Aorta (tissue), 5 donors: ENCODE measurements at regions not wholly inside any gene's neighbourhood (a gene's known extent, or its start where the extent isn't known, plus 50 kb on each side); places are given as distances from the start of the nearest gene placed in this dataset.

Experiments used
- ATAC-seq: fragments of 200-7000 bp; cut with Tn5 transposase; one replicate; pipeline ENCODE4 v1.9.1; 2022; ENCODE audit warnings: moderate library complexity; ENCODE audit not compliant: low FRiP score
- DNase-seq, 2 donors: peaks; one replicate each; pipeline ENCODE4 v3.0.0-alpha.2; 2020
- H3K27ac ChIP-seq, 2 donors: one replicate each; pipeline ENCODE4 v1.5.1; 2013; ENCODE audit warnings: low read length in 2 of 2, mild to moderate bottlenecking in 2 of 2, moderate library complexity in 2 of 2, control low read depth in 1 of 2, inconsistent platforms in 1 of 2, low read depth in 1 of 2
- H3K27me3 ChIP-seq, 2 donors: one replicate each; pipeline ENCODE4 v1.6.1; 2013; ENCODE audit warnings: control low read depth in 1 of 2, low read length in 1 of 2, mild to moderate bottlenecking in 1 of 2, moderate library complexity in 1 of 2; ENCODE audit not compliant: insufficient read depth in 2 of 2, control insufficient read depth in 1 of 2
- H3K36me3 ChIP-seq, 2 donors: one replicate each; pipeline ENCODE4 v1.6.1; 2013; ENCODE audit warnings: control low read depth in 1 of 2, low read length in 1 of 2, mild to moderate bottlenecking in 1 of 2; ENCODE audit not compliant: insufficient read depth in 2 of 2, control insufficient read depth in 1 of 2
- H3K4me1 ChIP-seq, 2 donors: one replicate each; pipeline ENCODE4 v1.6.1; 2013; ENCODE audit warnings: low read length in 2 of 2, control low read depth in 1 of 2, mild to moderate bottlenecking in 1 of 2, moderate library complexity in 1 of 2; ENCODE audit not compliant: insufficient read depth in 2 of 2, control insufficient read depth in 1 of 2
- H3K4me3 ChIP-seq, 2 donors: one replicate each; pipeline ENCODE4 v1.5.1; 2013; ENCODE audit warnings: low read length in 2 of 2, control low read depth in 1 of 2, mild to moderate bottlenecking in 1 of 2
- H3K9me3 ChIP-seq: one replicate; pipeline ENCODE4 v1.6.1; 2013; ENCODE audit warnings: mild to moderate bottlenecking, low read length; ENCODE audit not compliant: control insufficient read depth
- WGBS, 2 donors: extraction: QIAGEN DNeasy Blood & Tissue Kit; methylation state at CpG; one replicate each; pipeline ENCODE4 v1.1.7; 2013; 5-methylcytosine and 5-hydroxymethylcytosine counted together
- intact Hi-C, 2 donors: fragments of 100-400 bp; cut with DNase I; formaldehyde crosslinking; loops; one replicate each; pipeline versions ENCODE4 v1.14.2 to v1.15.0; 2022
- donor health status: healthy with polysubstance abuse.
- donor health status: Bipolar disorder and iron deficiency.
- donor health status: DM: no; HTN: no; CAD: no.
- donor health status: DM: no; HTN: no; CAD: no.
- donor health status: DM: yes; HTN: yes; CAD: no.

DNA sequence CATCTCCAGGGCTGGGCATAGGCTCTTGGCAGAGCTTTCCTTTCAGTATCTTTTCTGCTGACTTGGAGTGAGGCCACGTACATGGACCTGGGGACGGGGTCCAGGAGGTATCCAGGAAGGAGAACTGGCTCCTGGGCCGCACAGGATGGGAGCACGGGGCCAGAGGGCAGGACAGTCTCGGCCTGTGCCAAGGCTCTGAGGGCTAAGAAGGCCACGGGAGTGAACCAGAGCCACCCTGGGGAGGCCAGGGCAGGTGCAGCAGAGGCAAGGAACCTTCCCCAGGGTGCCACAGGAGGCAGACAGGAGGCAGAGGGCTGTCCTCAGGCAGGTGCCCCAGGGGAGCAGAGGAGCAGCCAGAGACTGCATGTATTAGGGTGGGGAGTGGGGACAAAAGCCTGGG is 50.3 kb downstream of the PLXNA1 start:
- H3K36me3 ChIP-seq = peaks cover 0 to 23% of the 10 kb centered on the region in 2 donors
- WGBS, 2 donors = 77 to 80% methylated on average over 6 of the region's 6 CpGs

GRCh38 chr3:127033786-127034185 is 50.9 kb downstream of the PLXNA1 start:
- no peaks in the 10 kb centered on the region for H3K9me3 ChIP-seq
- ATAC-seq (no peak), DNase-seq (peak in 1 of 2 donors; percentile 52)
- no peak overlapping the region for H3K4me3 ChIP-seq
- peaks cover 0 to 23% of the 10 kb centered on the region in 2 donors for H3K36me3 ChIP-seq
- H3K27me3 ChIP-seq = no peaks in the 10 kb centered on the region
- no peaks in the 10 kb centered on the region for H3K4me1 ChIP-seq
- H3K27ac ChIP-seq = no peak overlapping the region
- WGBS, 2 donors = 95 to 96% methylated on average over 16 to 20 of the region's 20 CpGs
- intact Hi-C loops = no loop called here

More for the DNA sequence above, 50.3 kb downstream of the PLXNA1 start:
- ATAC-seq (no peak), DNase-seq (peak in 1 of 2 donors; percentile 28)
- H3K9me3 ChIP-seq = no peaks in the 10 kb centered on the region
- H3K4me1 ChIP-seq = no peaks in the 10 kb centered on the region
- H3K4me3 ChIP-seq = no peak overlapping the region
- intact Hi-C loops = no loop called here
- no peak overlapping the region for H3K27ac ChIP-seq
- no peaks in the 10 kb centered on the region for H3K27me3 ChIP-seq

- ATAC-seq (no peak), DNase-seq (peak in 1 of 2 donors; percentile 42)
- no peaks in the 10 kb centered on the region for H3K4me1 ChIP-seq
- H3K4me3 ChIP-seq = no peak overlapping the region
- H3K27me3 ChIP-seq = no peaks in the 10 kb centered on the region
- intact Hi-C loops = no loop called here
- no peaks in the 10 kb centered on the region for H3K9me3 ChIP-seq
- H3K36me3 ChIP-seq = peaks cover 0 to 20% of the 10 kb centered on the region in 2 donors
- 90 to 91% methylated on average over 30 of the region's 30 CpGs for WGBS, 2 donors
- no peak overlapping the region for H3K27ac ChIP-seq
Measured at GRCh38 chr3:127034195-127034989, 51.5 kb downstream of the PLXNA1 start.

DNA sequence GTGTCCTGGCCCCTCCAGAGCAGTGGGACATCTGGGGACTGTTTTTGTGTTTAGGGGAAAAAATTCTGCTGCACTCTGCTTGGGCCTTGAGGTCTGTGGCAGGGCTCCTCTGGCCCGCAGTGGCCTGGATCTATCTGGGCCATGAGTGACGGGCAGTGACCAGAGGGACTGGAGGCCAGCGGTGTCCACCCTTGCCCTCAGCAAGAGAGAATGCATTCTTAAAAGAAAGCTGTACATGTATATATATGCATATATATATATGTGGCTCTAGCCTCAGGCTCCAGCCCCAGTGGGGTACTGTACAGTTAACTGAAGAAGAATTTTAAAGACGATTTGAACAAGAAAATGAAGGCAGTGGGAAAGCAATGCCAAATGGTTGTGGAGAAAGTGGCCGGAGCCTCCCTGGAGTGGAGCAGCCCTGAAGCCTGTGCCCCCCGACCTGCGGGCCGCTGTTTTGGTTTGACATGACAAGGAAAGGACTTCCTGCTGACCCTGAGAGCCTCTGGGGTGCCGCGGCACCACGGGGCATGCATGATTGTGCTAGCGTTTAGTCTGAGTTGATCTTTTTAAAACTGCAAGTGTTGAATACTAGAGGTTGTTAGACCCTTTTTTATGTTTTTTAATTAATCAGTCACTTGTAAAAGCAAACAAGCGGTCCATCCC is 52.2 kb downstream of the PLXNA1 start:
- Histone ChIP-seq H3K9me3 (no peaks in the 10 kb centered on the region), H3K4me3 (no peak overlapping the region), H3K4me1 (no peaks in the 10 kb centered on the region), H3K36me3 (peaks cover 0 to 15% of the 10 kb centered on the region in 2 donors), H3K27me3 (no peaks in the 10 kb centered on the region), H3K27ac (no peak overlapping the region)
- ATAC-seq (no peak), DNase-seq (peak; percentile 42 to 61)
- intact Hi-C loops = no loop called here
- WGBS, 2 donors = 88% methylated on average over 13 of the region's 13 CpGs

- intact Hi-C loops = no loop called here
- no peaks in the 10 kb centered on the region for H3K27me3 ChIP-seq
- no peak overlapping the region for H3K27ac ChIP-seq
- no peak overlapping the region for H3K4me3 ChIP-seq
- no peaks in the 10 kb centered on the region for H3K9me3 ChIP-seq
- ATAC-seq (peak; percentile 40), DNase-seq (peak; percentile 90 to 93)
- 41 to 53% methylated on average over 10 of the region's 10 CpGs for WGBS, 2 donors
- peaks cover 0 to 10% of the 10 kb centered on the region in 2 donors for H3K36me3 ChIP-seq
- H3K4me1 ChIP-seq = no peaks in the 10 kb centered on the region
Measured at GRCh38 chr3:127035677-127036076, 52.8 kb downstream of the PLXNA1 start.

GRCh38 chr3:127036209-127037020 is 53.5 kb downstream of the PLXNA1 start:
- intact Hi-C loops = no loop called here
- H3K27ac ChIP-seq = no peak overlapping the region
- DNase-seq (peak; percentile 55 to 70), ATAC-seq (no peak)
- H3K9me3 ChIP-seq = no peaks in the 10 kb centered on the region
- H3K27me3 ChIP-seq = no peaks in the 10 kb centered on the region
- H3K36me3 ChIP-seq = peaks cover 0 to 9% of the 10 kb centered on the region in 2 donors
- WGBS, 2 donors = 89 to 92% methylated on average over 28 of the region's 28 CpGs
- no peaks in the 10 kb centered on the region for H3K4me1 ChIP-seq
- H3K4me3 ChIP-seq = no peak overlapping the region

DNA sequence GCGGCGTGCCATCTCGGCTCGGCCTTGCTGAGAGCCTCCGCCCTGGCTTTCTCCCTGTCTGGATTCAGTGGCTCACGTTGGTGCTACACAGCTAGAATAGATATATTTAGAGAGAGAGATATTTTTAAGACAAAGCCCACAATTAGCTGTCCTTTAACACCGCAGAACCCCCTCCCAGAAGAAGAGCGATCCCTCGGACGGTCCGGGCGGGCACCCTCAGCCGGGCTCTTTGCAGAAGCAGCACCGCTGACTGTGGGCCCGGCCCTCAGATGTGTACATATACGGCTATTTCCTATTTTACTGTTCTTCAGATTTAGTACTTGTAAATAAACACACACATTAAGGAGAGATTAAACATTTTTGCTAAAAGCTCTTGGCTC is 54.1 kb downstream of the PLXNA1 start:
- DNase-seq (peak; percentile 47 to 71), ATAC-seq (no peak)
- intact Hi-C loops = no loop called here
- H3K27ac ChIP-seq = no peak overlapping the region
- H3K4me3 ChIP-seq = no peak overlapping the region
- no peaks in the 10 kb centered on the region for H3K27me3 ChIP-seq
- WGBS, 2 donors = 92% methylated on average over 16 of the region's 16 CpGs
- no peaks in the 10 kb centered on the region for H3K4me1 ChIP-seq
- H3K36me3 ChIP-seq = peaks cover 0 to 8% of the 10 kb centered on the region in 2 donors
- no peaks in the 10 kb centered on the region for H3K9me3 ChIP-seq

DNA sequence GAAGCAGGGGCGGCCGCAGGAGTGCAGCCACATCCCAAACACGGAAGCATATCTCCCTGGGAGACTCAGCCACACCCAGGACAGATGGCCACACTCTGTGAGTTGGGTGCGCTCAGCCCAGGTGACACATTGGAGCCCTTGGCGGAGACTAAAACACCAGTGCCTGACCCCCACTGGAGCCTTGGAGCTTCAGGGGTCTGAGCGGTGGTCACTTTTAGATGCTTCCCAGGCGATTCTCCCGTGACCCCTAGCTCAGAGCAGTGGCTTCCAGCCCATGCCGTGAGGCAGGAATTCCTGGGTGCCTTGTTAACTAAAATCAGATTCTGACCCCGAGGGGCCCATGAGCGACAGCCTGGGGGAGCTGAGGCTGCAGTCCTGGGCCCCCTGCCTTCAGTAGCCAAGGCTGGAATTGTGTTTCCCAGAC is 54.5 kb downstream of the PLXNA1 start:
- Histone ChIP-seq H3K4me3 (no peak overlapping the region), H3K27ac (no peak overlapping the region), H3K36me3 (peaks cover 0 to 8% of the 10 kb centered on the region in 2 donors), H3K9me3 (no peaks in the 10 kb centered on the region), H3K4me1 (no peaks in the 10 kb centered on the region), H3K27me3 (no peaks in the 10 kb centered on the region)
- intact Hi-C loops = no loop called here
- ATAC-seq (no peak), DNase-seq (peak in 1 of 2 donors; percentile 43)
- WGBS, 2 donors = 75 to 83% methylated on average over 11 of the region's 11 CpGs
